DMS153 (cell line): ENCODE measurements at regions not wholly inside any gene's neighbourhood (a gene's known extent, or its start where the extent isn't known, plus 50 kb on each side); places are given as distances from the start of the nearest gene placed in this dataset.
"Not testable (repeated sequence)": the region's sequence is repeated elsewhere in the genome, so short reads cannot be mapped to it uniquely, and the experiment has no call there.

Experiments used
- DNase-seq: peaks from one replicate; lab custom pipeline; 2025; lab: John Stamatoyannopoulos, UW

DNA sequence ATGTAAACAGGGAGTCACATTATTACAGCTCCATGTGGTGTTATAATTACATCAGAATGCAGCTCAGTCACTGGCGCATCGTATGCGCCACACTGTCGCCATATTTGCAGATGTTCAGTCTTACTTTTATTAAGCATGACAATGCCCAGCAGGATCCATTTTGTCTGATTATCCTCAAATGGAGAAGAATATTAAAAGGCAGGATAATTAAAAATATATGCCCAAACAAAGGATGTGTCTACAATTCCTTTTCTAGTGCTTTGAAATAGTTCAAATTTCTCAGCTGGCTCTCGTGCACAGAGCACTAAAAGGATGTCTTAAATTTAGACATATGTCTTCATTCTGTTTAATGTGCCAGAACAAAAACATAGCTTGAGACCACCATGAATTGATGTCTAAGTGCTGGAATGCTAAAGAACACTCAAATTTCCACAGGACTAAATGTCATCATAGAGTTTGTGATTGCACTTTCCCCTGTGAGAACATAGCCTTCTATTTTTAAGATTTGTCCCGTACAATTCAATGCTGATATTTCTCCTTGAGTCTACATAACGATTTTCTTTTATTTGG lies 168.0 kb downstream of the DKK1 start:
- DNase-seq = no peak

GRCh38 chr10:52483587-52483986 lies 169.5 kb downstream of the DKK1 start:
- DNase-seq = no peak

DNA sequence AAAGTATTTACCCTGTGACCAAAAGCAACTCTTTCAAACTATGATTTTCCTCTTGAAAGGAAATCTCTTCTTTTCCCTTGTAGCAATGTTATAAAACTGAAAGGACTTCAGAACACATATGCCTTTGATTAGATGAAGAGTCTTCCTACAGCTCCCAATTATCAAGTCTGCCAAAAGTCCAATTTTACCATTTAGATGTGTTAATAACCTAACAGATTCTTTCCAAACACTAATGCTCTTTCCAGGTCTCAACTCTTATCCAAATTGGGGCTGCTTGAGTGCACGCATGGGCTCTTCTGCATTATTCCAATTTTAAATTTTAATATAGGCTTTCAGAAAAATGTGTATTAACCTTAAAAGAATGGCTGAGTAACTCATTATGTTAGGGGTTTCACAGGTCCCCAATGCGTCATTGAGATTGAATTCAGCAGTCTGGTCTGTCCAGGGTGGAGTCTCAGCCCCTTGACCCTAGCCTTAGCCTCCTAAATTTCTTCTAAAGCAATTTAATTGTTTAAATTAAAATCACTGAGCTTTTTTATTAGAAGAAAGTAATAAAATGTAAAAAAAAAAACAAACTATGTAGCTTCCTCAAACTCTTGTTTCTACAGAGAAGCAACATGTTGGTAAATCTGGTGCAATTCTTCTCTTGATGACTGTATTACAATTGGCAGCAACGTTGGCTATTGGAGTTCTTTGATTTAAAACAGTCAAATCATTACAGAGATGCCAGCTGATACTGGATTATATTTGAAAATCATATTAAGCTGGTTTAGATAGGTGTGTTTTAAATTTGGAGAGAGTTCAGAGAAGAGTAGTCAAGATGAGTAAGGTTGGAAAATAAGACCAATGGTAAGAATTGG lies 170.4 kb downstream of the DKK1 start:
- DNase-seq = no peak

GRCh38 chr10:52485462-52485861 lies 171.4 kb downstream of the DKK1 start:
- no peak for DNase-seq

DNA sequence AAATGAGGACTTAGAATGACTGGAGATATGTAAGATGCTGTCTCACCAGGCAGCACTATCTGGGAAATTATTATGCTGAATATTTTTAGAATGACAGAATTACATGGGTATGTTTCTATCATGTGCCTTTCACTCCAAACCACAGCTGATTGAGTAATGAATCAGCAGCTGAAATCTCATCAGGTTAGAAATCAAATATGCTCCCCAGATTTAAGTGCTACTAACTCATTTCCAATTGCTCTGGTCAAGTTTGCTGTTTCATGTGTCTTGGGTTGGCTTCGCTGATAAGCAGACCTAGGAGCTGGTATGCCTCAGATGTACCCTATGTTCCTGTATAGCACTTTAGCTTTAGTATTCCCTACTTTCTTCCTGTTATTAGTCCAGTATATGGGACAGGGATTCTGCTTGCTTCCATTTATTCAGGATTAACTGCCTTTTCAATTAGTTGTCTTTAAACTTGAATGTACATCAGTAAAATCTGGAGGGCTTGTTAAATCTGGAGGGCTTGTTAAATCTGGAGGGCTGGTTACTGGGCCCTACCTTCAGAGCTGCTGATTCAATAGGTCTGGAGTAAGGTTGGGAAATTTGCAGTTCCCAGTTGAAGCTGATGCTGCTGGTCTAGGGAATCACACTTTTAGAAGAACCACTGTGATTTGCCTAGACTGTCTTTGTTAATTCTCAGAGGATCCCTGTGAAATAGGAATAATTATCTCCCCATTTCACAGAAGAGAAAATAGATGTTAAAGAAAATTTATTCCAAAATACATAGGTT lies 172.9 kb downstream of the DKK1 start:
- no peak for DNase-seq

- no peak for DNase-seq
Observed at GRCh38 chr10:52488606-52489485, 174.8 kb downstream of the DKK1 start.

- DNase-seq = no peak
Observed at GRCh38 chr10:52491246-52491995, 177.3 kb downstream of the DKK1 start.

- no peak for DNase-seq
Observed at GRCh38 chr10:52499281-52499680, 185.2 kb downstream of the DKK1 start.

DNA sequence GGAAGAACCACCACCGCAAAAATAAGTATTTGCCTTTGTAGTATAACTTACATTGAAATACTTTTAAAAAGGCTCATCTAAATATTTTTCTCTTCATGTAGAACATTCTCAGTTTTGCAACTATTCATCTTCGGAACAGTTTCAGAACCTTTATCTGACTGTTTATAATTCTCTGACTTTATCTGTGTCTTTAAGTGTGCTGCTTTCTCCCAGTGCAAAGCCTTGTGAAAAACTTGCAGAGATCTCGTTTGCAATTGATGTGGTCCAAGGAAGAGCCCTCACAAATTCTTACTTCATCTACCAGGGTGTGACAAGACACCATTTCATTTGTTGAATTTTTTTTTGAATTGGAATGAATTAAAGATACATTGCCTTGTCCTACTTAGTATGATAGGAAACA lies 186.4 kb downstream of the DKK1 start:
- DNase-seq = no peak

GRCh38 chr10:52502237-52502636 lies 188.2 kb downstream of the DKK1 start:
- no peak for DNase-seq

DNA sequence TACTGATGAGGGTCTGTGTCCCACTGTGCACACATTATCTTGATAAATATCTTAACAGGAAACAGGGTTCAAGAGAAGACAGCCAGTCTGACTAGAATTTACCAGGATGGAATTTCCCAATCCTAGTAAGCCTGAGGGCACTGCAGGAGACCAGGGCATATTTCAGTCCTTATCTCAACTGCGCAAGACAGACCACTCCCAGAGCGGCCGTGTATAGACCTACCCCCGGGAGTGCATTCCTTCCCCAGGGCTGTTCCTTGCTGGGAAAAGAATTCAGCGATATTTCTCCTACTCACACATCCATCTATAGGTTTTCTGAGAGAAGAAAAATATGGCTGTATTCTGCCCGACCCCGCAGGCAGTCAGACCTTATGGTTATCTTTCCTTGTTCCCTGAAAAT lies 191.3 kb downstream of the DKK1 start:
- not testable (repeated sequence) for DNase-seq

- no peak for DNase-seq
Observed at GRCh38 chr10:52514481-52514880, 200.4 kb downstream of the DKK1 start.

GRCh38 chr10:52517012-52517411 lies 202.9 kb downstream of the DKK1 start:
- no peak for DNase-seq

GRCh38 chr10:52523696-52524095 lies 209.6 kb downstream of the DKK1 start:
- DNase-seq = no peak

GRCh38 chr10:52525761-52526160 lies 211.7 kb downstream of the DKK1 start:
- DNase-seq = no peak

GRCh38 chr10:52526251-52526823 lies 212.3 kb downstream of the DKK1 start:
- no peak for DNase-seq

DNA sequence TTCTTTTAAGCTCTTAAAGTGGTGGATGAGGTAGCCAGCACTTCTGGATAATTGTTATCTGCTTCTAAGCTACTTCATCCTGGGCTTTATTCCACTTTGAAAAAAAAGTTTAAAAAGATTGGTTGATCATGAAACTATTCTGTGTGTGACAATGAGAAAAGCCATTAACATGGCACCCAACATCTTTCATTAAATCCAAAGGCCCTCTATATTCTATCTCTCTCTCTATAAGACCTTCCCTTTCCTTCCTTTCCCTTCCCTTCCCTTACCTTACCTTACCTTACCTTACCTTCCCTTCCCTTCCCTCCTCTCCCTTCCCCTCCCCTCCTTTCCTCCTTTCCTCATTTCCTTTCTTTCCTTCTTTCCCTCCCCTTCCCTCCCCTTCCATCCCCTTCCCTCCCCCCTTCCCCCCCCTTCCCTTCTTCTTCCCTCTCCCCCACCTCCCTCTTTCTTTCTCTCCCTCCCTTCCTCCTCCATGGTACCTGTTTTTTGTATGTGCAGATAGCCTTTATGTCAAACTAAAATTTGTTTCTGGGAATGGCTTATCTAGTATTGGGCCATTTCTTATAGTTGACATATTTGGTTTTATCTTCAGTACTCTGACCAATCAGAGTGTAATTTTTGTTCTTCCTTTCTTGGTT lies 218.7 kb downstream of the DKK1 start:
- DNase-seq = no peak

DNA sequence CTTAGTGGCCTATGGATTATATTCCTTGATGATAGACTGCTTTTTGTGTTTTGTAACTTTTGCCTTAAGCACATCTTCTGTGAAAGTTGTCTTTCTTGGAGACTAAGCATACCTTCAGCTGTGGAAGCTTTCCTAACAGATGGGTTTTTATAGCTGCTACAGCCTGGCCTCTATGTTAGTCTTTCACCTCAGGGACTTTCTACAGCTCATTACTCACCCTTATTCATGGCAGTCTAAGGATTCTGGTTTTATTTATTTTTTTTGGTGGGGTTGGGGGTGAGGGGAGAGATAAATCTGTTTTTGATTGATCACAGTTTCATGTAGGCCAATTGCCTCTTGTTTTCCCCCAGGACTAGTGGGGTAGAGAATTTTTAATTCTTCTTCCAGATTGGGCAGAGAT lies 219.9 kb downstream of the DKK1 start:
- no peak for DNase-seq

- DNase-seq = no peak
Observed at GRCh38 chr10:52539463-52539862, 225.4 kb downstream of the DKK1 start.

- no peak for DNase-seq
Observed at GRCh38 chr10:52540479-52540984, 226.5 kb downstream of the DKK1 start.
